ENCODE measurements at regions not wholly inside any gene's neighbourhood (a gene's known extent, or its start where the extent isn't known, plus 50 kb on each side); places are given as distances from the start of the nearest gene placed in this dataset.

DNA sequence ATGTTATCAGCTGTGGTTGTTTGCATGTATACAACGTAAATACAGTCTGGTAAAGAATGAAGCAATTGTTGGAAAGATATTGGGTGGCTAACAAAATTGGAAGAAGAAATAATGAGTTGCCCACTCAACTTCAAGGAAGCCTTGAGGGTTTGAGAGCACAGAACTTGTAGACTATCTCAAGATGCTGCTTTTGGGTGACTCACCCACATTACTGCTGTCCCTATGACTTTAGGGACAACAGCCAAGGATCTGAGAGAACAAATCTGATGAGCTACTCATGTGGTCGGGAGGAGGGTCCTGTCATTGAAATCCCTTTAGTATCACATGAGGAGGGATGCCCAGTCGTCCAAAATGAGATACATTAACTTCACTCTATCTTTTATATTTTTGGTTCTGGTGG lies 261.8 kb downstream of the GAS1 start:
- TF ChIP-seq EZH2 (IDR thresholded peaks at IDR 0.05; ENCODE audit: borderline replicate concordance): no peak
- TF ChIP-seq, protein P1, sequence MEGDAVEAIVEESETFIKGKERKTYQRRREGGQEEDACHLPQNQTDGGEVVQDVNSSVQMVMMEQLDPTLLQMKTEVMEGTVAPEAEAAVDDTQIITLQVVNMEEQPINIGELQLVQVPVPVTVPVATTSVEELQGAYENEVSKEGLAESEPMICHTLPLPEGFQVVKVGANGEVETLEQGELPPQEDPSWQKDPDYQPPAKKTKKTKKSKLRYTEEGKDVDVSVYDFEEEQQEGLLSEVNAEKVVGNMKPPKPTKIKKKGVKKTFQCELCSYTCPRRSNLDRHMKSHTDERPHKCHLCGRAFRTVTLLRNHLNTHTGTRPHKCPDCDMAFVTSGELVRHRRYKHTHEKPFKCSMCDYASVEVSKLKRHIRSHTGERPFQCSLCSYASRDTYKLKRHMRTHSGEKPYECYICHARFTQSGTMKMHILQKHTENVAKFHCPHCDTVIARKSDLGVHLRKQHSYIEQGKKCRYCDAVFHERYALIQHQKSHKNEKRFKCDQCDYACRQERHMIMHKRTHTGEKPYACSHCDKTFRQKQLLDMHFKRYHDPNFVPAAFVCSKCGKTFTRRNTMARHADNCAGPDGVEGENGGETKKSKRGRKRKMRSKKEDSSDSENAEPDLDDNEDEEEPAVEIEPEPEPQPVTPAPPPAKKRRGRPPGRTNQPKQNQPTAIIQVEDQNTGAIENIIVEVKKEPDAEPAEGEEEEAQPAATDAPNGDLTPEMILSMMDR (IDR thresholded peaks at IDR 0.05; ENCODE audit: poor library complexity): no peak
- no peak for TF ChIP-seq EZH2phosphoT487 (IDR thresholded peaks at IDR 0.05; ENCODE audit: low read depth, severe bottlenecking, unreplicated experiment)

Measured in hepatocyte (in vitro differentiated cells).